SK-N-SH treated with all-trans-retinoic acid at 6 μM for 48 hours (cell line): ENCODE measurements at regions not wholly inside any gene's neighbourhood (a gene's known extent, or its start where the extent isn't known, plus 50 kb on each side); places are given as distances from the start of the nearest gene placed in this dataset.

Experiments used
- ATAC-seq: fragments of 200-7000 bp; cut with Tn5 transposase; 3 replicates; pipeline ENCODE4 v1.9.1; 2020; ENCODE audit warnings: mild to moderate bottlenecking, moderate library complexity
- ARNTL ChIP-seq: fragments of 450-650 bp; formaldehyde crosslinking; IDR thresholded peaks from 2 replicates; pipeline ENCODE4 v1.5.0; 2020; ENCODE audit warnings: low read depth, mild to moderate bottlenecking, moderate library complexity, borderline replicate concordance
- BACH2 ChIP-seq: fragments of 250-450 bp; sonication (Bioruptor Pico); IDR thresholded peaks from 2 replicates; pipeline ENCODE4 v1.9.0; 2021; ENCODE audit warnings: mild to moderate bottlenecking, borderline replicate concordance
- CSDC2 ChIP-seq: fragments of 250-450 bp; sonication (Bioruptor Pico); IDR thresholded peaks from 2 replicates; pipeline ENCODE4 v1.5.0; 2020; ENCODE audit warnings: mild to moderate bottlenecking, moderate library complexity
- CSRNP3 ChIP-seq: fragments of 250-450 bp; sonication (Bioruptor Pico); IDR thresholded peaks from 2 replicates; pipeline ENCODE4 v1.5.1; 2021; ENCODE audit warnings: mild to moderate bottlenecking, moderate library complexity
- ESRRG ChIP-seq: fragments of 250-450 bp; sonication (Bioruptor Pico); IDR thresholded peaks from 2 replicates; pipeline ENCODE4 v1.6.1; 2021; ENCODE audit warnings: mild to moderate bottlenecking
- GLIS3 ChIP-seq: fragments of 250-450 bp; sonication (Bioruptor Pico); IDR thresholded peaks from 2 replicates; pipeline ENCODE4 v1.5.0; 2020; ENCODE audit warnings: mild to moderate bottlenecking, moderate library complexity
- ISL1 ChIP-seq: fragments of 250-450 bp; sonication (Bioruptor Pico); IDR thresholded peaks from 2 replicates; pipeline ENCODE4 v2.1.2; 2022; ENCODE audit warnings: mild to moderate bottlenecking, moderate library complexity
- OSR1 ChIP-seq: fragments of 250-450 bp; sonication (Bioruptor Pico); IDR thresholded peaks from 2 replicates; pipeline ENCODE4 v1.8.0; 2022; ENCODE audit warnings: moderate library complexity, mild to moderate bottlenecking, inconsistent platforms
- PATZ1 ChIP-seq: fragments of 250-450 bp; sonication (Bioruptor Pico); IDR thresholded peaks from 2 replicates; pipeline ENCODE4 v1.8.0; 2020; ENCODE audit warnings: mild to moderate bottlenecking, moderate library complexity, borderline replicate concordance
- PPARA ChIP-seq: fragments of 250-450 bp; sonication (Bioruptor Pico); IDR thresholded peaks from 2 replicates; pipeline ENCODE4 v1.5.0; 2020; ENCODE audit warnings: mild to moderate bottlenecking, borderline replicate concordance
- RARB ChIP-seq: fragments of 250-450 bp; sonication (Bioruptor Pico); IDR thresholded peaks from 2 replicates; pipeline ENCODE4 v1.8.0; 2021; ENCODE audit warnings: mild to moderate bottlenecking, moderate library complexity
- SNAI2 ChIP-seq: fragments of 250-450 bp; sonication (Bioruptor Pico); IDR thresholded peaks from 2 replicates; pipeline ENCODE4 v1.5.0; 2020; ENCODE audit warnings: mild to moderate bottlenecking, moderate library complexity
- TCF4 ChIP-seq: fragments of 250-450 bp; sonication (Bioruptor Pico); IDR thresholded peaks from 2 replicates; pipeline ENCODE4 v1.8.0; 2021; ENCODE audit warnings: mild to moderate bottlenecking, moderate library complexity, borderline replicate concordance
- TOX ChIP-seq: fragments of 250-450 bp; sonication (Bioruptor Pico); IDR thresholded peaks from 2 replicates; pipeline ENCODE4 v1.8.0; 2021; ENCODE audit warnings: mild to moderate bottlenecking, moderate library complexity, borderline replicate concordance
- TSHZ2 ChIP-seq: fragments of 250-450 bp; sonication (Bioruptor Pico); IDR thresholded peaks from 2 replicates; pipeline ENCODE4 v1.5.0; 2020; ENCODE audit warnings: mild to moderate bottlenecking, moderate library complexity
- ZC3H10 ChIP-seq: fragments of 250-450 bp; sonication (Bioruptor Pico); IDR thresholded peaks from 2 replicates; pipeline ENCODE4 v1.5.1; 2021; ENCODE audit warnings: mild to moderate bottlenecking, moderate library complexity
- ZFP3 ChIP-seq: fragments of 250-450 bp; sonication (Bioruptor Pico); IDR thresholded peaks from 2 replicates; pipeline ENCODE4 v1.5.0; 2020; ENCODE audit warnings: mild to moderate bottlenecking, moderate library complexity
- ZFP30 ChIP-seq: fragments of 450-650 bp; formaldehyde crosslinking; IDR thresholded peaks from 2 replicates; pipeline ENCODE4 v1.5.0; 2022; ENCODE audit warnings: mild to moderate bottlenecking, moderate library complexity
- ZNF565 ChIP-seq: fragments of 450-650 bp; formaldehyde crosslinking; conservative IDR thresholded peaks from 2 replicates; pipeline ENCODE4 v1.5.0; 2020; ENCODE audit warnings: low read depth, mild to moderate bottlenecking, moderate library complexity
- ZNF70 ChIP-seq: fragments of 450-650 bp; formaldehyde crosslinking; IDR thresholded peaks from 2 replicates; pipeline ENCODE4 v1.5.0; 2020; ENCODE audit warnings: mild to moderate bottlenecking, moderate library complexity
- TF ChIP-seq, protein P1 (sequence below): fragments of 250-450 bp; sonication (Bioruptor Pico); IDR thresholded peaks from 2 replicates; pipeline ENCODE4 v1.5.1; 2020; ENCODE audit warnings: low read depth, mild to moderate bottlenecking, moderate library complexity
- TF ChIP-seq, protein P2 (sequence below): fragments of 250-450 bp; sonication (Bioruptor Pico); IDR thresholded peaks from 2 replicates; pipeline ENCODE4 v1.8.0; 2021; ENCODE audit warnings: low read depth, mild to moderate bottlenecking, moderate library complexity, borderline replicate concordance

GRCh38 chr10:107689323-107689722, 524.8 kb upstream of the SORCS1 start (continued):
- TF ChIP-seq ZFP30 (no peak), CSDC2 (CRISPR knock-in tag) (no peak), TCF4 (CRISPR knock-in tag) (no peak)

DNA sequence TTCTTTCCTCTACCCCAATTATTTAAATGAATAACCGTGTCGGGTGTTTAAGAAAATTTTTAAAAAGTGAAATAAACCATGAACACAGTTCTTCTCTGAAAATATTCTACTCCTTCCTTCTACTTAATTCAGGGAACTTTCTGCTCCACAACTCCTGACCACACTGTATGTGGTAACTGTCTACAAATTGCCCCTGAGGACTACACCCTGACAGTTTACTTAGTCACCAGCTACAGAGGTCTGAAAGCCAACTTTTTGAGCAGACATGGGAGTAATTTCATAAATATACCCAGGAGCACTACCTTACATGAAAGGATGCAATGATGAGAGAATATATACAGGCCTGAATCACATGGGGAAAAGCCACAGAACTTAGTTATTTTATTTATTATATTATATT, 523.2 kb upstream of the SORCS1 start:
- TF ChIP-seq, protein P1, sequence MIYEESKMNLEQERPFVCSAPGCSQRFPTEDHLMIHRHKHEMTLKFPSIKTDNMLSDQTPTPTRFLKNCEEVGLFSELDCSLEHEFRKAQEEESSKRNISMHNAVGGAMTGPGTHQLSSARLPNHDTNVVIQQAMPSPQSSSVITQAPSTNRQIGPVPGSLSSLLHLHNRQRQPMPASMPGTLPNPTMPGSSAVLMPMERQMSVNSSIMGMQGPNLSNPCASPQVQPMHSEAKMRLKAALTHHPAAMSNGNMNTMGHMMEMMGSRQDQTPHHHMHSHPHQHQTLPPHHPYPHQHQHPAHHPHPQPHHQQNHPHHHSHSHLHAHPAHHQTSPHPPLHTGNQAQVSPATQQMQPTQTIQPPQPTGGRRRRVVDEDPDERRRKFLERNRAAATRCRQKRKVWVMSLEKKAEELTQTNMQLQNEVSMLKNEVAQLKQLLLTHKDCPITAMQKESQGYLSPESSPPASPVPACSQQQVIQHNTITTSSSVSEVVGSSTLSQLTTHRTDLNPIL (CRISPR knock-in tag): no peak
- TF ChIP-seq ESRRG (CRISPR knock-in tag): no peak
- TF ChIP-seq, protein P2, sequence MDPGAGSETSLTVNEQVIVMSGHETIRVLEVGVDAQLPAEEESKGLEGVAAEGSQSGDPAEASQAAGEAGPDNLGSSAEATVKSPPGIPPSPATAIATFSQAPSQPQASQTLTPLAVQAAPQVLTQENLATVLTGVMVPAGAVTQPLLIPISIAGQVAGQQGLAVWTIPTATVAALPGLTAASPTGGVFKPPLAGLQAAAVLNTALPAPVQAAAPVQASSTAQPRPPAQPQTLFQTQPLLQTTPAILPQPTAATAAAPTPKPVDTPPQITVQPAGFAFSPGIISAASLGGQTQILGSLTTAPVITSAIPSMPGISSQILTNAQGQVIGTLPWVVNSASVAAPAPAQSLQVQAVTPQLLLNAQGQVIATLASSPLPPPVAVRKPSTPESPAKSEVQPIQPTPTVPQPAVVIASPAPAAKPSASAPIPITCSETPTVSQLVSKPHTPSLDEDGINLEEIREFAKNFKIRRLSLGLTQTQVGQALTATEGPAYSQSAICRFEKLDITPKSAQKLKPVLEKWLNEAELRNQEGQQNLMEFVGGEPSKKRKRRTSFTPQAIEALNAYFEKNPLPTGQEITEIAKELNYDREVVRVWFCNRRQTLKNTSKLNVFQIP (CRISPR knock-in tag): no peak
- TF ChIP-seq TCF4 (CRISPR knock-in tag): no peak
- TF ChIP-seq OSR1 (CRISPR knock-in tag): no peak
- no peak for TF ChIP-seq ISL1
- TF ChIP-seq RARB (CRISPR knock-in tag): no peak
- no peak for TF ChIP-seq CSDC2 (CRISPR knock-in tag)
- no peak for TF ChIP-seq ZC3H10 (CRISPR knock-in tag)
- ATAC-seq: no peak

- ATAC-seq: no peak
Observed at GRCh38 chr10:107686095-107686494, 521.6 kb upstream of the SORCS1 start.

DNA sequence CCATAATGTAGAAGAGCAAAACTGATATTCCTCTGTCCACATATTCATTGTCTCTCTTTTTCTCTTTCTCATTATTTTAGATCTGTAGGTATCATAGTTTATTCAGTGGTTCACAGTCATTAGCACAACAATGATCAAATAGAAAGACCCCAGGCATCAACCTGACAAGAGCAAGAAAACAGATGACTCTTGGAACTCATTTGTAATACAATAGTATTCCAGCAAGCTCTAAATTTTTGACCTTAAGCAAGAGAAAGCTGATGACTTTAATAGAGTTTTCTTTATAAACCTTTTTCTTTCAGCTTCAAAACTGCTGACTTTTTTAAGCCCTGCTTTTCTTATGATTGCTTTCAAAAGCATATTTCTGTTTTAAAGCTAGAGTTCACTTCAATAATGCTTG, 507.5 kb upstream of the SORCS1 start:
- TF ChIP-seq ZFP3 (CRISPR knock-in tag): no peak
- TF ChIP-seq OSR1 (CRISPR knock-in tag): no peak
- TF ChIP-seq, protein P1 (CRISPR knock-in tag): no peak
- no peak for TF ChIP-seq BACH2 (CRISPR knock-in tag)
- TF ChIP-seq SNAI2: no peak
- no peak for ATAC-seq

More at GRCh38 chr10:107686095-107686494, 521.6 kb upstream of the SORCS1 start:
- no peak for TF ChIP-seq ZNF565 (CRISPR knock-in tag)
- TF ChIP-seq PATZ1 (CRISPR knock-in tag): no peak
- TF ChIP-seq ZC3H10 (CRISPR knock-in tag): no peak
- no peak for TF ChIP-seq TOX (CRISPR knock-in tag)
- TF ChIP-seq CSRNP3: no peak
- no peak for TF ChIP-seq ESRRG (CRISPR knock-in tag)
- TF ChIP-seq ZFP30: no peak
- TF ChIP-seq ISL1: no peak
- TF ChIP-seq RARB (CRISPR knock-in tag): no peak
- TF ChIP-seq ZFP3 (CRISPR knock-in tag): no peak
- no peak for TF ChIP-seq ARNTL (CRISPR knock-in tag)
- TF ChIP-seq PPARA: no peak

DNA sequence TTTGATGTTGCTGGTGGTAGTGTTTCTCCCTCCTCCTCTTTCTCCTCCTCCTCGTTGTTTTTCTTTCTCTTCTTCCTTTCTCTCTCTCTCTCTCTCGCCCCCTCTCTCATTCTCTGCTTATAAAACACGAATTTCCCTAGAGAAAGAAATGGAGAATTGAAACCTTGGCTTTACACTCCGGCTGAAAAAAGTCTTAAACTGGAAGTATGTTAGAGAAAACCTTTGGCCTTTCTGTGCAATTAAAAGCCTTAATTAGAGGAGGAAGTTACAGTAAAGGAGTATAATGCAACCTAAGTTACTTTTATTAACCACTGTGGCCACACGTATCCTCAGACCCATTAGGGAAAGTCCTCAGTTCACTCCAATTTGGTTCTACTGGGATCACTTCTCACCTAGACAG, 501.7 kb upstream of the SORCS1 start:
- no peak for ATAC-seq
- TF ChIP-seq ESRRG (CRISPR knock-in tag): no peak
- no peak for TF ChIP-seq PPARA
- no peak for TF ChIP-seq ZFP3 (CRISPR knock-in tag)
- no peak for TF ChIP-seq ZC3H10 (CRISPR knock-in tag)
- no peak for TF ChIP-seq TCF4 (CRISPR knock-in tag)
- no peak for TF ChIP-seq BACH2 (CRISPR knock-in tag)
- TF ChIP-seq OSR1 (CRISPR knock-in tag): no peak
- TF ChIP-seq ISL1: no peak
- no peak for TF ChIP-seq TSHZ2 (CRISPR knock-in tag)
- no peak for TF ChIP-seq ZNF70 (CRISPR knock-in tag)
- TF ChIP-seq GLIS3 (CRISPR knock-in tag): no peak
- no peak for TF ChIP-seq ZFP30
- no peak for TF ChIP-seq ZNF565 (CRISPR knock-in tag)
- no peak for TF ChIP-seq CSRNP3
